T-helper 2 cell treated with Interferon-gamma antibody and Interleukin-4, amounts not matched to agents 5 μg/mL and 100 μg/mL, for 36 hours (primary cell): ENCODE measurements at regions not wholly inside any gene's neighbourhood (a gene's known extent, or its start where the extent isn't known, plus 50 kb on each side); places are given as distances from the start of the nearest gene placed in this dataset.

Experiments
- DNase-seq: peaks from one replicate; pipeline ENCODE4 v3.0.0; 2021; ENCODE audit warnings: low spot score
- H3K27ac Mint-ChIP-seq: one replicate; pipeline ENCODE4 v1.8.0; 2021; ENCODE audit warnings: mild to moderate bottlenecking, mixed read lengths
- H3K27me3 Mint-ChIP-seq: one replicate; pipeline ENCODE4 v1.8.0; 2021; ENCODE audit warnings: low read depth, mixed read lengths
- H3K36me3 Mint-ChIP-seq: one replicate; pipeline ENCODE4 v1.8.0; 2021; ENCODE audit warnings: low read depth, mixed read lengths
- H3K4me1 Mint-ChIP-seq: one replicate; pipeline ENCODE4 v1.8.0; 2021; ENCODE audit warnings: low read depth, mixed read lengths
- H3K4me3 Mint-ChIP-seq: one replicate; pipeline ENCODE4 v1.8.0; 2022; ENCODE audit warnings: mild to moderate bottlenecking, moderate library complexity, mixed read lengths
- H3K9me3 Mint-ChIP-seq: one replicate; pipeline ENCODE4 v1.8.0; 2021; ENCODE audit warnings: mixed read lengths

DNA sequence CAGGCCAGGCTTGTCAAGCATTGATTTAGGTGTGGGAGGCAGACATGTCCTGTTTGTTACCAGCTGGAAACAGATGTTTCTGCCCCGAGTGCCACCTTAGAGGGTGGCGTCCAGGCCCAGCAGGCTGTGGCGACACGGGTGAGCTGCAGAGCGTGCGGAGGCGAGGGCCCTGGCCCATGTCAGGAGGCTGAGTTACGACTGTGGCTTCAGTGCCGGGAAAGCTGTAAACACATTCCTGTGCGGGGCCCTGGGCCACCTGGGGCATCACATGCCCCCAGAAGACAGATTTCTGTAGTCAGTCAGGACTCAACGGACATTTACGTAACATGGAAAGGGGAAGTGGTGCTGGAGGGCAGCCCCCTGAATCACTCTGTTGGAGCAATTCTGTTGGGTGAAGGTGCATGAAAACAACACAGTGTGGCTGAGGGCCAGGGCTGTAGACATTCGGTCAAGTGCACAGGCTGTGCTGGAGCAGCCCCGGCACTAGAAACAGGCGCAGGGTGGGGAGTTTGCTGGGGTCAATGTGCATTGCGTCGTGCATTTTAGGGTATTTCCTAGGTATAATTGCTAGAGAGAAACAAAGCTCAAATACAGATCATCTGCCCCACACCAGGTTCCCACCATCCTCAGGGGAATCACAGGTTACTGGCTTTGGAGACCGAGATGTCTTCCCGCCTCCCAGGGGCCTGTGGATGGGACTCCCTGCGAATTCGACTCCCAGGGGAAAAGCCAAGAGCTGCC is 291.8 kb downstream of the TMEM121 start:
- H3K27me3 Mint-ChIP-seq: peaks cover 25% of the 10 kb centered on the region
- H3K4me1 Mint-ChIP-seq: no peaks in the 10 kb centered on the region
- H3K9me3 Mint-ChIP-seq: no peaks in the 10 kb centered on the region
- H3K4me3 Mint-ChIP-seq: no peak overlapping the region
- H3K27ac Mint-ChIP-seq: no peak overlapping the region
- no peaks in the 10 kb centered on the region for H3K36me3 Mint-ChIP-seq
- DNase-seq: no peak

- no peak for DNase-seq
- Mint-ChIP-seq H3K27me3 (peaks cover 28% of the 10 kb centered on the region), H3K9me3 (no peaks in the 10 kb centered on the region), H3K4me3 (no peak overlapping the region), H3K36me3 (no peaks in the 10 kb centered on the region), H3K27ac (no peak overlapping the region), H3K4me1 (no peaks in the 10 kb centered on the region)
Observed at GRCh38 chr14:105818712-105819005, 292.3 kb downstream of the TMEM121 start.

DNA sequence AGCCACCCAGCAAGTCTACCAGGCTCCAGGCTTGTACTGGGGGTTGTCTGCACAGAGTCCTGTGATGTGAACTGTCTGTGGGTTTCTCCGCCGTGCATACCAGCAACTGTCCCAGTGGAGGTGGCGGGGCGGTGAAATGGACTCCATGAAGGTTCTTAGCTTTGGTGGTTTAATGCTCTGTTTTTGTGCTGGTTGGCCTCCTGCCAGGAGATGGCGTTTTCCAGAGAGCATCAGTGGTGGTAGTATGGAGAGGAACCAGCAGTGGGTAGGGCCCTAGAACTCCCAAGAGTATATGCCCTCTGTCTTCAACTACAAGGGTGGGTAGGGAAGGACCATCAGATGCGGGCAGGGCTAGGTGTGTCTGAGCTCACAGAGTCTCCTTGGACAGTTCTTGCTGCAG is 303.8 kb downstream of the TMEM121 start:
- no peak overlapping the region for H3K27ac Mint-ChIP-seq
- peaks cover 54% of the 10 kb centered on the region for H3K27me3 Mint-ChIP-seq

DNA sequence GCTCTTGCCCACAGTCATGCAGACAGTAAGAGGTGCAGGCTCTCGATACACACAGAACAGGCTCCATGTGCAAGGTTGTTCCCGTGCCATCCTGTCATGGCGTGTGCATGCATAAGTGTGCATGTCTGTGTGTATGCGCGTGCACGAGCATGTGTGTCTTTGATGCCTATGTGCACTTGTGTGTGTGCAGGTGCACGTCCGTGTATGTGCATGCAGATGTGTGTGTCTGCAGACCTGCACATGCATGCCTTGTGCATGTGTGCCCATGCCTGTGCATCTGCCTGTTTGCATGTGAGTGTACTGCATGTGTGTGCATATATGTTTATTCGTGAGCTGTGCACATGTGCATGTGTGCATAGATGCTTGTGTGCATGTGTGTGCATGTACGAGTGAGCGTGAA is 309.8 kb downstream of the TMEM121 start:
- no peak for DNase-seq
- Mint-ChIP-seq H3K4me1 (no peaks in the 10 kb centered on the region), H3K36me3 (no peaks in the 10 kb centered on the region), H3K4me3 (no peak overlapping the region), H3K9me3 (no peaks in the 10 kb centered on the region), H3K27me3 (peaks cover 12% of the 10 kb centered on the region), H3K27ac (no peak overlapping the region)

More for the DNA sequence above, 303.8 kb downstream of the TMEM121 start:
- Mint-ChIP-seq H3K4me1 (peaks cover 5% of the 10 kb centered on the region), H3K4me3 (no peak overlapping the region), H3K36me3 (no peaks in the 10 kb centered on the region), H3K9me3 (no peaks in the 10 kb centered on the region)
- DNase-seq: no peak

- peaks cover 9% of the 10 kb centered on the region for H3K27me3 Mint-ChIP-seq
- H3K36me3 Mint-ChIP-seq: no peaks in the 10 kb centered on the region
- H3K9me3 Mint-ChIP-seq: no peaks in the 10 kb centered on the region
- no peak overlapping the region for H3K4me3 Mint-ChIP-seq
- no peaks in the 10 kb centered on the region for H3K4me1 Mint-ChIP-seq
- no peak overlapping the region for H3K27ac Mint-ChIP-seq
- DNase-seq: no peak
Observed at GRCh38 chr14:105836730-105837129, 310.3 kb downstream of the TMEM121 start.

DNA sequence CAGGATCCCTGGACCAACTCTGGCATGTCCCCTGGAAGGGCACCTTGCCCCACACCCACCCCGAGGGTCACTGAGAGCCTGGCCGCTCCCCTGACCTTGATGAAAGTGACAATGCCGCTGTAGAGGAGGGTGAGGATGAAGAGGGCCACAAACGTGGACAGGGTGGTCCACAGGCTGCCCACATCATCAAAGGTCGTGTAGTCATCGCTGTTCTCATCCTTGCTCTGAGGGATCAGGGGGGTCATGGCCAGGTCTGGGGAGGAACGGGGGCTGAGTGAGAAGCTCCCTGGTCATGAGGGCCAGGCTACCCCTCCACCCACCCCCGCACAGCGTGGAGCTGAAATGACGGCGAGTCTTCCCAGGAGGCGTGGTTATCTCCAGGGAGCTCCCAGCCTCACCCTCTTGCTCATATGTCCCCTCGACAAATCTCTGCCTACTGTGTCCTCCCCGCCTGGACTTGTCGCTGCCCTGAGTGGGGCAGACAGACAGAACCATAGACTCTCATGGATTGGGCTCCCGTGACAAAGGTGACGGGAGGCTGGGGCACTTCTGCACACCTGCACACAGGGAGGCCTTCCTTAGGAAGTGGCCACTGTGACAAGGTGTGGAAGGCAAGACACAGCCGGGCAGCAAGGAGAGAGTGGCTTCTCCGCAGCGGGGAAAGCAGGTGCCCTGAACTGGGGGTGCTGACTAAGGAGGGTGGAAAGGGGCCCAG is 311.1 kb downstream of the TMEM121 start:
- H3K9me3 Mint-ChIP-seq: no peaks in the 10 kb centered on the region
- H3K4me3 Mint-ChIP-seq: no peak overlapping the region
- no peak for DNase-seq
- H3K4me1 Mint-ChIP-seq: no peaks in the 10 kb centered on the region
- peaks cover 13% of the 10 kb centered on the region for H3K27me3 Mint-ChIP-seq
- H3K27ac Mint-ChIP-seq: no peak overlapping the region
- no peaks in the 10 kb centered on the region for H3K36me3 Mint-ChIP-seq

- DNase-seq: no peak
- no peak overlapping the region for H3K4me3 Mint-ChIP-seq
- peaks cover 13% of the 10 kb centered on the region for H3K27me3 Mint-ChIP-seq
- H3K4me1 Mint-ChIP-seq: no peaks in the 10 kb centered on the region
- no peaks in the 10 kb centered on the region for H3K9me3 Mint-ChIP-seq
- H3K27ac Mint-ChIP-seq: no peak overlapping the region
- no peaks in the 10 kb centered on the region for H3K36me3 Mint-ChIP-seq
Observed at GRCh38 chr14:105838107-105838506, 311.7 kb downstream of the TMEM121 start.

GRCh38 chr14:105838591-105839424 is 312.4 kb downstream of the TMEM121 start:
- Mint-ChIP-seq H3K9me3 (no peaks in the 10 kb centered on the region), H3K36me3 (no peaks in the 10 kb centered on the region), H3K4me1 (no peaks in the 10 kb centered on the region), H3K4me3 (no peak overlapping the region), H3K27me3 (peaks cover 8% of the 10 kb centered on the region), H3K27ac (no peak overlapping the region)
- DNase-seq: no peak

DNA sequence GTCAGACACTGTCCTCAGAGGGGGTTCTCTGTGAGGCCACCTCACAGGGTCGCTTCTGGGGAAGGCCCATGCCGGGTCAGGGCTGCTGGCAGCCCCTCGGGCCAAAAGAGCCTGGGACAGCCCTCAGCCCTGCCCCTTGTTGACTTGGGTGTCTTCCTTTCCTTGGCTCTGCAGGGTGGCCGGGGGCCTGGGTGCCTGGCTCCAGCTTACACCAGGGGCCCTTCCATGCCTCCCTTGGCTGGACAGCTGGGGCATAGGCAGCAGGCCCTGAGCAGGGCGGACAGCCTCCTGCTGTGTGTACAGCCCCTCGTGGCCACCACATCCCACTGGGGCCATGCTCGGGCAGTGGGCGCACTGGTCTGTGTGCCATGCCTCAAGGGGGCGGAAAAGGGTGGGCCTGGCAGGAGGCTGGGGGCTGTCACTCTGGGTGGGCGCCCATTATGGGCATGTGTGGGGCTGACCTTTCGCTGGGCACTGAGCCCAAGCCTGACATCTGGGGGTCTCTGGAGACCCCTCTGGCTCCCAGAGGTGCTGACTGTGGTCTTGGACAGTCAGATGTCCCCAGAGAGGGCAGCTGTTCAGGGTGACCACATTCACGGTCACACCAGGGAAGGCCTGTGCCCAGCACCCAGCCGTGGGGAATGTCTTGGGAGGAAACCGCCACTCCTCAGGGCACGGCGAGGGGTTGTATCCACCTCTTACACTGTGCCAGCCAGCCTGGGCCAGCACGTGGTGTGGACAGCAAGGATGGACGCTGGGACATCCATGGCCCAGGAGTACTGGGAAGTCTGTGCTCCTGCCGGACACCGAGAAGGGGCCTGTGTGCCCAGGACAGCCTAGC is 313.3 kb downstream of the TMEM121 start:
- no peaks in the 10 kb centered on the region for H3K36me3 Mint-ChIP-seq
- H3K27ac Mint-ChIP-seq: no peak overlapping the region
- no peak for DNase-seq
- no peaks in the 10 kb centered on the region for H3K4me1 Mint-ChIP-seq
- no peaks in the 10 kb centered on the region for H3K9me3 Mint-ChIP-seq
- H3K27me3 Mint-ChIP-seq: peaks cover 4% of the 10 kb centered on the region
- H3K4me3 Mint-ChIP-seq: no peak overlapping the region

DNA sequence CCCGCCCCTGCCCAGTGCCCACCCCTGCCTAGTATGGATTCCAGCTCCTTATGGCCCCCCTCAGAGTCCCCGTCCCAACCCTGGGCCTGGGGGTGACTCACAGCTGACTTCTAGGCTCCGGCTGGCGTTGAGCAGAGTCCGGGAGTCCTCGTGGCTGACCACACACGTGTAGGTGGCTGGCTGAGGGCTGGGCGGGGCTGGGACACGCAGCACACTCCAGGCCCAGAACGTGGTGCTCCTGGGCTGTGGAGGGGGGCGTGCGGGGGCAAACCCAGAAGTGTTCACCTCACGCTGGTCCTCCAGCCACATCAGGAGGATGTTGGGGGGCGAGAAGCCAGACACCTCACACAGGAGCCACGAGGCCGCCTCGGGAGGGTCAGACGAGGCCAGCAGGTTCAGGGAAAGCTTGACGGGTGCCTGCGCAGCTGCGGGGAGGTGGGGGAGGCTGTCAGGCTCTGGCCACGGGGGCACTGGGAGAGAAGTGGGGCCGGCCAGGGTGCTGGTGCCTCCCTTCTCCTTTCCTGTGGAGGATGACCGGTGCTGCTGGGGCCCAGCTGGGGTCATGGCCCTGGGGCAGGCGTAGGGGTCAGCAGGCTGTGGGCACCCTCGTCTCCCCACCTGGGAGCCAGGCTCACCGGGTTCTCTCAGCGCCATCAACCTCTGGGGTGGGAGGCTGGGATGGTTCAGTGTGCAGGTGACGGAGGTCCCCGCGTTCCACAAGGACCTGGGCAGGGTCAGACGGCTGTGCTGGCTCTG is 314.1 kb downstream of the TMEM121 start:
- Mint-ChIP-seq H3K27me3 (peaks cover 4% of the 10 kb centered on the region), H3K4me1 (no peaks in the 10 kb centered on the region), H3K4me3 (no peak overlapping the region), H3K9me3 (no peaks in the 10 kb centered on the region), H3K36me3 (no peaks in the 10 kb centered on the region), H3K27ac (no peak overlapping the region)
- no peak for DNase-seq

- H3K27me3 Mint-ChIP-seq: peaks cover 4% of the 10 kb centered on the region
- H3K4me3 Mint-ChIP-seq: no peak overlapping the region
- DNase-seq: no peak
- H3K27ac Mint-ChIP-seq: no peak overlapping the region
- no peaks in the 10 kb centered on the region for H3K36me3 Mint-ChIP-seq
- no peaks in the 10 kb centered on the region for H3K4me1 Mint-ChIP-seq
- H3K9me3 Mint-ChIP-seq: no peaks in the 10 kb centered on the region
Observed at GRCh38 chr14:105841022-105842009, 314.9 kb downstream of the TMEM121 start.

DNA sequence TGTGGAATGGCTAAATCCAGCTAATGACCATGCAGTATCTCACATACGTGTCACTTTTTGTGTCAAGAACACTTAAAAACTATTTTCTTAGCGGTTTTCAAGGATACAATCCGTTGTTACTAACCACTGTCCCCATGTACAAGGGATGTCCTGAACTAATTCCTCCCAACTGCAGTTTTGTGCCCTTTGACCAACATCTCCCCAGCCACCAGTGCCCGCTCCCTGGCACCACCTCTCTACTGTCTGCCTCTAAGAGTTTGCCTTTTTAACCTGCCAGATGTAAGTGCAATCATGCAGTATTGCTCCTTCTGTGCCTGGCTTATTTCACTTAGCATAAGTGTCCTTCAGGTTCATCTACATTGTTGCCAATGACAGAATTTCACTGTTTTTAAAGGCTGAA is 315.7 kb downstream of the TMEM121 start:
- no peak overlapping the region for H3K4me3 Mint-ChIP-seq
- H3K36me3 Mint-ChIP-seq: no peaks in the 10 kb centered on the region
- H3K27me3 Mint-ChIP-seq: peaks cover 4% of the 10 kb centered on the region
- no peaks in the 10 kb centered on the region for H3K4me1 Mint-ChIP-seq
- H3K9me3 Mint-ChIP-seq: no peaks in the 10 kb centered on the region
- H3K27ac Mint-ChIP-seq: no peak overlapping the region
- no peak for DNase-seq
